ENCODE measurements at regions not wholly inside any gene's neighbourhood (a gene's known extent, or its start where the extent isn't known, plus 50 kb on each side); places are given as distances from the start of the nearest gene placed in this dataset.

- peaks cover 3 to 15% (median 9%) of the 10 kb centered on the region in 5 donors for H3K27me3 ChIP-seq (ENCODE audit: control insufficient read depth in 5 of 5, insufficient read depth in 4 of 5, low read length in 5 of 5)
Measured at GRCh38 chr4:24476282-24476681, 108.1 kb downstream of the DHX15 start.

GRCh38 chr4:24475756-24476155 is 108.6 kb downstream of the DHX15 start:
- Histone ChIP-seq H3K9me3 (ENCODE audit: control insufficient read depth in 5 of 5, low read length in 5 of 5) (no peaks in the 10 kb centered on the region), H3K27me3 (ENCODE audit: control insufficient read depth in 5 of 5, insufficient read depth in 4 of 5, low read length in 5 of 5) (peaks cover 4 to 16% (median 10%) of the 10 kb centered on the region in 5 donors), H3K4me3 (ENCODE audit: low read depth in 1 of 5, low read length in 5 of 5) (no peak overlapping the region), H3K4me1 (ENCODE audit: control insufficient read depth in 5 of 5, insufficient read depth in 5 of 5, low read length in 5 of 5) (peaks cover 0 to 28% (median 27%) of the 10 kb centered on the region in 5 donors), H3K27ac (ENCODE audit: low read depth, low read length) (no peak overlapping the region), H3K9ac (ENCODE audit: low read length in 5 of 5) (no peak overlapping the region), H3K36me3 (ENCODE audit: control insufficient read depth in 5 of 5, insufficient read depth in 5 of 5, low read length in 5 of 5) (no peaks in the 10 kb centered on the region)

More at GRCh38 chr4:24476282-24476681, 108.1 kb downstream of the DHX15 start:
- no peak overlapping the region for H3K27ac ChIP-seq (ENCODE audit: low read depth, low read length)
- peaks cover 0 to 23% (median 21%) of the 10 kb centered on the region in 5 donors for H3K4me1 ChIP-seq (ENCODE audit: control insufficient read depth in 5 of 5, insufficient read depth in 5 of 5, low read length in 5 of 5)
- no peaks in the 10 kb centered on the region for H3K9me3 ChIP-seq (ENCODE audit: control insufficient read depth in 5 of 5, low read length in 5 of 5)
- no peak overlapping the region for H3K4me3 ChIP-seq (ENCODE audit: low read depth in 1 of 5, low read length in 5 of 5)
- H3K36me3 ChIP-seq (ENCODE audit: control insufficient read depth in 5 of 5, insufficient read depth in 5 of 5, low read length in 5 of 5): no peaks in the 10 kb centered on the region
- no peak overlapping the region for H3K9ac ChIP-seq (ENCODE audit: low read length in 5 of 5)

DNA sequence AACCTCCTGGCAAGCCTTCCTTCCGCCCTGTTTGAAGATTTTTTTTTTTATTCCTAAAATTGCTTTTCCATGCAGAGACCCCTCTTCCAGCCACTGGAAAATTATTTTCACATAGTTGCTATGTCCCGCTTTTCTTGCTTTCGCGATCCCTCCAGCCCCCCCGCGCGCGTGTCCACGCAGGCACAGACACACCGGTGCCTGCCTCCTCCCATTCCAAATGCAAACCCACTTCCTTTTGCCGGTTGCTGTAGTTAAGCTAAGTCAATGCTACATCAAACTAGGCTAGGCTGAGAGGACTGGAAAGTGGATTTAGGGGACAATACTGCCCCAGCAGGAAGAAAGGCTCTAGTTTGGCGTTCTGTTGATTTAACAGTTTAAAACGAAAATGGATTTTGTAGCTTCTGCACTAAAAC is 111.0 kb downstream of the DHX15 start:
- H3K27me3 ChIP-seq (ENCODE audit: control insufficient read depth in 5 of 5, insufficient read depth in 4 of 5, low read length in 5 of 5): peaks cover 10 to 28% (median 24%) of the 10 kb centered on the region in 5 donors
- H3K9ac ChIP-seq (ENCODE audit: low read length in 5 of 5): peak overlapping the region in 2 of 5 donors; percentile 52 to 60
- H3K36me3 ChIP-seq (ENCODE audit: control insufficient read depth in 5 of 5, insufficient read depth in 5 of 5, low read length in 5 of 5): no peaks in the 10 kb centered on the region

GRCh38 chr4:24472514-24473308 is 111.6 kb downstream of the DHX15 start:
- peak overlapping the region in 1 of 5 donors; percentile 52 for H3K9ac ChIP-seq (ENCODE audit: low read length in 5 of 5)
- peaks cover 0 to 40% (median 37%) of the 10 kb centered on the region in 5 donors for H3K4me1 ChIP-seq (ENCODE audit: control insufficient read depth in 5 of 5, insufficient read depth in 5 of 5, low read length in 5 of 5)
- no peaks in the 10 kb centered on the region for H3K9me3 ChIP-seq (ENCODE audit: control insufficient read depth in 5 of 5, low read length in 5 of 5)
- H3K4me3 ChIP-seq (ENCODE audit: low read depth in 1 of 5, low read length in 5 of 5): peak overlapping the region in 4 of 5 donors; percentile 58 to 71 (median 67)
- H3K27ac ChIP-seq (ENCODE audit: low read depth, low read length): no peak overlapping the region
- peaks cover 10 to 27% (median 22%) of the 10 kb centered on the region in 5 donors for H3K27me3 ChIP-seq (ENCODE audit: control insufficient read depth in 5 of 5, insufficient read depth in 4 of 5, low read length in 5 of 5)
- H3K36me3 ChIP-seq (ENCODE audit: control insufficient read depth in 5 of 5, insufficient read depth in 5 of 5, low read length in 5 of 5): no peaks in the 10 kb centered on the region

More for the DNA sequence above, 111.0 kb downstream of the DHX15 start:
- peak overlapping the region; percentile 25 to 71 (median 63) for H3K4me3 ChIP-seq (ENCODE audit: low read depth in 1 of 5, low read length in 5 of 5)
- H3K9me3 ChIP-seq (ENCODE audit: control insufficient read depth in 5 of 5, low read length in 5 of 5): no peaks in the 10 kb centered on the region
- H3K4me1 ChIP-seq (ENCODE audit: control insufficient read depth in 5 of 5, insufficient read depth in 5 of 5, low read length in 5 of 5): peaks cover 0 to 40% (median 37%) of the 10 kb centered on the region in 5 donors
- H3K27ac ChIP-seq (ENCODE audit: low read depth, low read length): no peak overlapping the region

GRCh38 chr4:24472161-24472510 is 112.2 kb downstream of the DHX15 start:
- peaks cover 10 to 27% (median 19%) of the 10 kb centered on the region in 5 donors for H3K27me3 ChIP-seq (ENCODE audit: control insufficient read depth in 5 of 5, insufficient read depth in 4 of 5, low read length in 5 of 5)
- H3K27ac ChIP-seq (ENCODE audit: low read depth, low read length): no peak overlapping the region
- no peaks in the 10 kb centered on the region for H3K9me3 ChIP-seq (ENCODE audit: control insufficient read depth in 5 of 5, low read length in 5 of 5)
- H3K9ac ChIP-seq (ENCODE audit: low read length in 5 of 5): no peak overlapping the region
- H3K36me3 ChIP-seq (ENCODE audit: control insufficient read depth in 5 of 5, insufficient read depth in 5 of 5, low read length in 5 of 5): no peaks in the 10 kb centered on the region
- peak overlapping the region in 4 of 5 donors; percentile 58 to 71 (median 67) for H3K4me3 ChIP-seq (ENCODE audit: low read depth in 1 of 5, low read length in 5 of 5)
- H3K4me1 ChIP-seq (ENCODE audit: control insufficient read depth in 5 of 5, insufficient read depth in 5 of 5, low read length in 5 of 5): peaks cover 0 to 40% (median 37%) of the 10 kb centered on the region in 5 donors

- peaks cover 10 to 27% (median 18%) of the 10 kb centered on the region in 5 donors for H3K27me3 ChIP-seq (ENCODE audit: control insufficient read depth in 5 of 5, insufficient read depth in 4 of 5, low read length in 5 of 5)
- H3K27ac ChIP-seq (ENCODE audit: low read depth, low read length): no peak overlapping the region
- H3K4me3 ChIP-seq (ENCODE audit: low read depth in 1 of 5, low read length in 5 of 5): peak overlapping the region; percentile 53 to 71 (median 63)
- no peaks in the 10 kb centered on the region for H3K9me3 ChIP-seq (ENCODE audit: control insufficient read depth in 5 of 5, low read length in 5 of 5)
- H3K9ac ChIP-seq (ENCODE audit: low read length in 5 of 5): peak overlapping the region in 1 of 5 donors; percentile 13
- H3K36me3 ChIP-seq (ENCODE audit: control insufficient read depth in 5 of 5, insufficient read depth in 5 of 5, low read length in 5 of 5): no peaks in the 10 kb centered on the region
- H3K4me1 ChIP-seq (ENCODE audit: control insufficient read depth in 5 of 5, insufficient read depth in 5 of 5, low read length in 5 of 5): peaks cover 0 to 40% (median 37%) of the 10 kb centered on the region in 5 donors
Measured at GRCh38 chr4:24471486-24472160, 112.7 kb downstream of the DHX15 start.

DNA sequence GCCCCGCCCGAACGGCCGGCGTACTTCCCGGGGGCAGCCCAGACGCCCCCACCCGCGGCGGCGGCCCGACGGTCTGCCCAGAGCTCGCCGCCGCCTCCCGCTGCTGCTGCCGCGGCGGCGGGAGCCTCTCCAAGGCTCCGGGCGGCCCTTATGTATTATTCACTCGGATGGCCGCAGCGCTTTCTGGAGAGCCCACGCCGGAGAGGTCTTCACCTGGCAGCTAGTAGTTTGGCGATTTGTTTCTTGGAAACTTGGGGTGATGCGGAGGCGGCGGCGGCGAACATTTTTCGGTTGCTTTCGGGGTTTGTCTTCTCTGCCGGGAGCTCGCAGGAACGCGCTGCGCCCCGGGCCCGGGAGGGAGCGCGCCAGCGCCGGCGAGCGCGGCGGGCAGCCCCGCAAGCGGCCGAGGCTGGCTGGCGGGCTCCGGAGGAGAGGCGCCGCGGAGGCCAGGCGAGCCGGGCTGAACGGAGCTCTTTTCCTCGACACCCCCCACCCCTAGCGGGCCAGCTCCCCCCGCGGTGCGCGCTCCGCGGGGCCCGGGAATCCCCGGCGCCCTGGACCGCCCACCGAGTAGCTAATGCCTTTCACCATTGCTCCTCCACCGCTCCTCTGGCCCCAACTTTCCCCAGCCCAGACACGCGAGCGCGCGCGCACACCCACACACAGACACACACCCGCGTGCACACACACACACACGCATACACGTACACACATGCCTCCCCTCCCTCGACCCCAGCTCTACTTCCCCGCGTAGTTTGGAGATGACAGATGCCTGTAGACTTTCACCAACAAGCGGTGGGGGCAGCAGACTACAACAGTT is 113.5 kb downstream of the DHX15 start:
- no peaks in the 10 kb centered on the region for H3K36me3 ChIP-seq (ENCODE audit: control insufficient read depth in 5 of 5, insufficient read depth in 5 of 5, low read length in 5 of 5)
- peak overlapping the region; percentile 53 to 71 (median 63) for H3K4me3 ChIP-seq (ENCODE audit: low read depth in 1 of 5, low read length in 5 of 5)
- no peaks in the 10 kb centered on the region for H3K9me3 ChIP-seq (ENCODE audit: control insufficient read depth in 5 of 5, low read length in 5 of 5)
- H3K4me1 ChIP-seq (ENCODE audit: control insufficient read depth in 5 of 5, insufficient read depth in 5 of 5, low read length in 5 of 5): peaks cover 0 to 40% (median 37%) of the 10 kb centered on the region in 5 donors
- H3K27me3 ChIP-seq (ENCODE audit: control insufficient read depth in 5 of 5, insufficient read depth in 4 of 5, low read length in 5 of 5): peaks cover 10 to 27% (median 21%) of the 10 kb centered on the region in 5 donors
- H3K27ac ChIP-seq (ENCODE audit: low read depth, low read length): no peak overlapping the region
- H3K9ac ChIP-seq (ENCODE audit: low read length in 5 of 5): peak overlapping the region in 1 of 5 donors; percentile 13

- H3K4me3 ChIP-seq (ENCODE audit: low read depth in 1 of 5, low read length in 5 of 5): no peak overlapping the region
- no peak overlapping the region for H3K9ac ChIP-seq (ENCODE audit: low read length in 5 of 5)
- H3K9me3 ChIP-seq (ENCODE audit: control insufficient read depth in 5 of 5, low read length in 5 of 5): no peaks in the 10 kb centered on the region
- H3K36me3 ChIP-seq (ENCODE audit: control insufficient read depth in 5 of 5, insufficient read depth in 5 of 5, low read length in 5 of 5): no peaks in the 10 kb centered on the region
- H3K4me1 ChIP-seq (ENCODE audit: control insufficient read depth in 5 of 5, insufficient read depth in 5 of 5, low read length in 5 of 5): peaks cover 0 to 35% (median 32%) of the 10 kb centered on the region in 5 donors
- H3K27me3 ChIP-seq (ENCODE audit: control insufficient read depth in 5 of 5, insufficient read depth in 4 of 5, low read length in 5 of 5): peaks cover 10 to 36% (median 21%) of the 10 kb centered on the region in 5 donors
- H3K27ac ChIP-seq (ENCODE audit: low read depth, low read length): no peak overlapping the region
Measured at GRCh38 chr4:24468071-24468470, 116.3 kb downstream of the DHX15 start.

- H3K27me3 ChIP-seq (ENCODE audit: control insufficient read depth in 5 of 5, insufficient read depth in 4 of 5, low read length in 5 of 5): peaks cover 4 to 18% (median 7%) of the 10 kb centered on the region in 5 donors
Measured at GRCh38 chr4:24464566-24464965, 119.8 kb downstream of the DHX15 start.

More at GRCh38 chr4:24464566-24464965, 119.8 kb downstream of the DHX15 start:
- H3K36me3 ChIP-seq (ENCODE audit: control insufficient read depth in 5 of 5, insufficient read depth in 5 of 5, low read length in 5 of 5): no peaks in the 10 kb centered on the region
- H3K9me3 ChIP-seq (ENCODE audit: control insufficient read depth in 5 of 5, low read length in 5 of 5): no peaks in the 10 kb centered on the region
- H3K9ac ChIP-seq (ENCODE audit: low read length in 5 of 5): no peak overlapping the region
- H3K4me3 ChIP-seq (ENCODE audit: low read depth in 1 of 5, low read length in 5 of 5): no peak overlapping the region
- H3K27ac ChIP-seq (ENCODE audit: low read depth, low read length): no peak overlapping the region
- H3K4me1 ChIP-seq (ENCODE audit: control insufficient read depth in 5 of 5, insufficient read depth in 5 of 5, low read length in 5 of 5): peaks cover 0 to 2% (median under 1%) of the 10 kb centered on the region in 5 donors
